Parathyroid adenoma (tissue), 2 donors: ENCODE measurements at regions not wholly inside any gene's neighbourhood (a gene's known extent, or its start where the extent isn't known, plus 50 kb on each side); places are given as distances from the start of the nearest gene placed in this dataset.

Source experiments
- H2AFZ ChIP-seq: fragments of 300-600 bp; sonication (generic); one replicate; pipeline ENCODE4 v1.7.0; 2017; ENCODE audit warnings: antibody characterized with exemption, mild to moderate bottlenecking
- H3K27ac ChIP-seq: fragments of 300-600 bp; sonication (generic); one replicate; pipeline ENCODE4 v1.7.0; 2017
- H3K27me3 ChIP-seq: fragments of 300-600 bp; sonication (generic); one replicate; pipeline ENCODE4 v1.7.0; 2017; ENCODE audit warnings: low read length; ENCODE audit not compliant: control insufficient read depth, insufficient read depth
- H3K36me3 ChIP-seq: fragments of 300-600 bp; sonication (generic); one replicate; pipeline ENCODE4 v1.7.0; 2017; ENCODE audit warnings: low read length; ENCODE audit not compliant: control insufficient read depth, insufficient read depth
- H3K4me1 ChIP-seq: fragments of 300-600 bp; sonication (generic); one replicate; pipeline ENCODE4 v1.7.0; 2017; ENCODE audit warnings: control low read depth
- H3K4me2 ChIP-seq: fragments of 300-600 bp; sonication (generic); one replicate; pipeline ENCODE4 v1.7.0; 2017; ENCODE audit warnings: low read length
- H3K4me3 ChIP-seq: fragments of 300-600 bp; sonication (generic); one replicate; pipeline ENCODE4 v1.7.0; 2017; ENCODE audit warnings: low read depth, low read length
- H3K79me2 ChIP-seq: fragments of 300-600 bp; sonication (generic); one replicate; pipeline ENCODE4 v1.7.0; 2017; ENCODE audit warnings: control low read depth
- H3K9ac ChIP-seq: fragments of 300-600 bp; sonication (generic); one replicate; pipeline ENCODE4 v1.7.0; 2017; ENCODE audit warnings: mild to moderate bottlenecking
- H3K9me3 ChIP-seq: fragments of 300-600 bp; sonication (generic); one replicate; pipeline ENCODE4 v1.7.0; 2017; ENCODE audit warnings: low read length; ENCODE audit not compliant: control insufficient read depth
- TF ChIP-seq, protein P1 (sequence below): fragments of 300-600 bp; sonication (generic); IDR thresholded peaks from one replicate; pipeline ENCODE4 v1.7.0; 2017; ENCODE audit warnings: antibody characterized with exemption, mild to moderate bottlenecking
- donor health status: primary hyperparathyroidism.

DNA sequence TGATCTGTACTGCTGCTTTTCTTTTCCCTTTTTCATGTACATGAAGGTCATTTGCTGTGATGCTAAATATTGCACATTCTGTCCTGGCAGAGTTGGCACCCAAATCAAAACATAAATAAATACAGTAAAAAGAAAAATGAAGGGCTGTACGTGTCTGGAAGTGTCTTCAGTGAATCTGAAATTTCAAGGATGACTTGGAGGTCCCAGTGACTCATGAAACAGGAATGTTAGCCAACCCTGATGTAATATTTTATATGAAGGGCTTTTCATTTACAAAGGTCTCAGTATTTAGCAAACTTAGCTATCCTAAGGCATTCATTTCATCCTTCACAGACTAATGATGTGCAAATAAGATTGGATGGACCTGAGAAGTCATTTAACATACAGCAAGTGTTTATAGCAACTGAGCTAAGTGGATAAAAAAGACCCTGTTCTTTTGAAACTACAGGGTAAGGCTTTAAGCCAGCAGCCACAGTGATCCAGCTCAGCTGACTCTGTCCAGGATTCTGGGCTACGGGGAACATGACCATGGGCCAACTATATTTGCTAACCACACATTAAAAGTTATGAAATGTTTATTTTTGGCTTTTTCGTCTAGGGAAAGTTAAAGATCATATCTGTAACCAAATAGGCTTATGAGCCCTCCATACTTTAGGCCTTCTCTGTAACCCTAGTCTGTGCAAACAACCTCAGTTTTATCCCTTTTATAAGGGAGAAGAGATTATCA, 104.0 kb upstream of the DMRTA1 start:
- H3K79me2 ChIP-seq, result no peaks in the 10 kb centered on the region
- no peaks in the 10 kb centered on the region for H3K36me3 ChIP-seq
- TF ChIP-seq, protein P1, sequence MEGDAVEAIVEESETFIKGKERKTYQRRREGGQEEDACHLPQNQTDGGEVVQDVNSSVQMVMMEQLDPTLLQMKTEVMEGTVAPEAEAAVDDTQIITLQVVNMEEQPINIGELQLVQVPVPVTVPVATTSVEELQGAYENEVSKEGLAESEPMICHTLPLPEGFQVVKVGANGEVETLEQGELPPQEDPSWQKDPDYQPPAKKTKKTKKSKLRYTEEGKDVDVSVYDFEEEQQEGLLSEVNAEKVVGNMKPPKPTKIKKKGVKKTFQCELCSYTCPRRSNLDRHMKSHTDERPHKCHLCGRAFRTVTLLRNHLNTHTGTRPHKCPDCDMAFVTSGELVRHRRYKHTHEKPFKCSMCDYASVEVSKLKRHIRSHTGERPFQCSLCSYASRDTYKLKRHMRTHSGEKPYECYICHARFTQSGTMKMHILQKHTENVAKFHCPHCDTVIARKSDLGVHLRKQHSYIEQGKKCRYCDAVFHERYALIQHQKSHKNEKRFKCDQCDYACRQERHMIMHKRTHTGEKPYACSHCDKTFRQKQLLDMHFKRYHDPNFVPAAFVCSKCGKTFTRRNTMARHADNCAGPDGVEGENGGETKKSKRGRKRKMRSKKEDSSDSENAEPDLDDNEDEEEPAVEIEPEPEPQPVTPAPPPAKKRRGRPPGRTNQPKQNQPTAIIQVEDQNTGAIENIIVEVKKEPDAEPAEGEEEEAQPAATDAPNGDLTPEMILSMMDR, result no peak
- H3K9me3 ChIP-seq, result no peaks in the 10 kb centered on the region
- H3K27me3 ChIP-seq, result no peaks in the 10 kb centered on the region
- no peak overlapping the region for H3K4me2 ChIP-seq
- H3K27ac ChIP-seq, result peak overlapping the region; percentile 44
- H3K9ac ChIP-seq, result no peak overlapping the region
- peak overlapping the region; percentile 17 for H2AFZ ChIP-seq
- no peaks in the 10 kb centered on the region for H3K4me1 ChIP-seq
- H3K4me3 ChIP-seq, result no peak overlapping the region

DNA sequence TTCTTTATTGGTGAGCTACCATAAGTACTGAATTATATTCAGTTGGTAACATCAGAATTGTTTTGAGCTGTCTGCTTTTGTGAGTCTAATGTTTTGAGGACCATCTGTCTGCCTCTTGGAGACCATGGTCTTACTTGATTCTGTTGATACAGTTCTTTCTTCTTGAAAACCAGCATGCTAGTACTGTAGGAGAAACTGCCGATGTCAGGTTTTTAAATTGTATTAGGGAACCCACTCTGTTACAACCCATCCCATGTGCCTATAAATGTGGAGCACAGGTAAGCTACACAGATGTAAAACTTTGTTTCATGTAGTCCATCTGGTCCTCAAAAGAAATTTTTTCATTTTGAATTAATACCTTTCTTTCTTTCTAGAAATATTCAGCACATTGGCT, 103.4 kb upstream of the DMRTA1 start:
- H2AFZ ChIP-seq, result peak overlapping the region; percentile 17
- no peak overlapping the region for H3K9ac ChIP-seq
- no peaks in the 10 kb centered on the region for H3K79me2 ChIP-seq
- TF ChIP-seq, protein P1, result no peak
- H3K27ac ChIP-seq, result peak overlapping the region; percentile 44
- no peak overlapping the region for H3K4me2 ChIP-seq
- no peaks in the 10 kb centered on the region for H3K9me3 ChIP-seq
- no peaks in the 10 kb centered on the region for H3K36me3 ChIP-seq
- no peaks in the 10 kb centered on the region for H3K27me3 ChIP-seq
- H3K4me1 ChIP-seq, result no peaks in the 10 kb centered on the region
- no peak overlapping the region for H3K4me3 ChIP-seq

GRCh38 chr9:22354699-22355384, 91.8 kb upstream of the DMRTA1 start:
- TF ChIP-seq, protein P1, result no peak
- H3K4me1 ChIP-seq, result no peaks in the 10 kb centered on the region
- no peaks in the 10 kb centered on the region for H3K9me3 ChIP-seq
- no peaks in the 10 kb centered on the region for H3K27me3 ChIP-seq
- H3K4me2 ChIP-seq, result no peak overlapping the region
- H3K36me3 ChIP-seq, result no peaks in the 10 kb centered on the region
- H3K79me2 ChIP-seq, result no peaks in the 10 kb centered on the region
- no peak overlapping the region for H3K9ac ChIP-seq
- no peak overlapping the region for H3K27ac ChIP-seq
- H3K4me3 ChIP-seq, result no peak overlapping the region
- no peak overlapping the region for H2AFZ ChIP-seq

- Histone ChIP-seq H3K9me3 (no peaks in the 10 kb centered on the region), H3K4me3 (no peak overlapping the region), H3K9ac (no peak overlapping the region), H3K27ac (no peak overlapping the region), H3K27me3 (no peaks in the 10 kb centered on the region), H2AFZ (no peak overlapping the region), H3K79me2 (no peaks in the 10 kb centered on the region), H3K36me3 (no peaks in the 10 kb centered on the region), H3K4me1 (no peaks in the 10 kb centered on the region), H3K4me2 (no peak overlapping the region)
- TF ChIP-seq, protein P1, result no peak
Measured at GRCh38 chr9:22356985-22357384, 89.6 kb upstream of the DMRTA1 start.
